GM19351 (cell line): ENCODE measurements at regions not wholly inside any gene's neighbourhood (a gene's known extent, or its start where the extent isn't known, plus 50 kb on each side); places are given as distances from the start of the nearest gene placed in this dataset.

Experiments used
- ATAC-seq: cut with Tn5 transposase; IDR thresholded peaks from one replicate; pipeline ENCODE4 v1.9.1; 2021; ENCODE audit warnings: mild to moderate bottlenecking, moderate library complexity; ENCODE audit not compliant: unreplicated experiment

DNA sequence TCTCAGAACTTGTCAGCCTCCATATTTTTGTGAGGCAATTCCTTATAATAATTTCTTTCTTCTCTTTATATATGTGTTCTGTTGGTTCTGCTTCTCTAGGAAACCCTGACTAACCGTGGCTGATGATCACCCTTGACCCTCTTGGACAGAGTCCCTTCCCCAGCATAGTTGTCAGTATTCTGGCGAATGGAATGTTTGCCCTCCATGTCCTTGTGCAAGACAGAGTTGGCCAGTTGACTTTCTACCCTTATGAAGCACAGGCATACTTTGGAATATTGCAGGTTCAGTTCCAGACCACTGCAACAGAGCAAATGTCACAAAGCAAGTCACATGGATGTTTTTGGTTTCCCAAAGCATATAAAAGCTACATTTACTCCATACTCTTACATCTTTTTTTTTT lies 297.7 kb upstream of the SHH start:
- ATAC-seq: no peak

DNA sequence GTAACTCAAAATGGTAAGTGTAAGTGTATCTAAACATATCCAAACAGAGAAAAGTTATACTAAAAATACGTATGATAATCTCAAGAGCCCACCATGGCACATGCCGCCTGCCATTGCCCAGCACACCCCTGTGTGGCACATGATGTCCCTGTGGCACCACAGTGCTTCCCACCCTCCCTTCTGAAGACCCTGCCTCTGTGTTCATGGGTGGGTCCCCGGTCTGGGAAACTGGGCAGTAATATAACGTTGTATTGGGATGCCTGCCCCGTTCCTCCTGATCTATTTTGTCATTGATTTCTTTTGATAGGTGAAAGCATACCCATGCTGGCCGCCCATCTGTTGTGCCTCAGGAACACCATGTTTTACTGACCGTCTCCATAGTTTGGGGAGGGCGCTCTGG lies 296.8 kb upstream of the SHH start:
- ATAC-seq: no peak

DNA sequence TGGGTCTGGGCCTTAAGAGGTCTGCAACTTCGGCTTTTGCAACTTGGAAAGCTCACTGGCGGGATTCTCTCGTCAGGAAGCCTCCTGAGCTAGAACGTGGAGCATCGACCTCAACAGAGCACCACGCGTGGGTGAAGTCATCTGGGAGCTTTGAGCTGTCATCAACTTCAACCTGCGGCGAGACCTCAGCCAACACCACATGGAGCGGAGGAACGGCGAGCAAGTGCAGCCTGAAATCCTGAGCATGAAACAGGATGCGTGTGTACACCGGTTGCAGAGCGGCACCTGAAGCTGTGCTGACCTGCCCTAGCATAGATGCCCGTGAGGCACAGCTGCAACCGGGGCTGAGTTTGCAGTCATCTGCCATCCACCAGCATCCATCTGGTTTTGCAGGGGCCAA lies 295.7 kb upstream of the SHH start:
- ATAC-seq: no peak

DNA sequence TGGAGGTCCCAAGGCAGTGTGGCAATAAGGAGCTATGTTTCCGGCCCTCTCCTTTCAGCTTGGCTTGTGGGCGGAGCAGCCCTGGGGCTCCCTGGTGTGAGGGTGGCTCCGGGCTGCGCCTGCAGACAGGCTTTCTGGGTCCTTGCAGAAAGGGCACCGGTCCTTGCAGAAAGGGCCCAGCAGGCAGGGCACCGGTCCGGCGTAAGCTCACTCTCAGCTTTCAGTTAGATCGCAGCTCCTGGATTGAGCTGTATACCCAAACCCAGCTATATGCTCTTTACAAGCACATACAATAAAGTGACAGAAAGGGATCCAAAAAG lies 293.8 kb upstream of the SHH start:
- ATAC-seq: no peak

DNA sequence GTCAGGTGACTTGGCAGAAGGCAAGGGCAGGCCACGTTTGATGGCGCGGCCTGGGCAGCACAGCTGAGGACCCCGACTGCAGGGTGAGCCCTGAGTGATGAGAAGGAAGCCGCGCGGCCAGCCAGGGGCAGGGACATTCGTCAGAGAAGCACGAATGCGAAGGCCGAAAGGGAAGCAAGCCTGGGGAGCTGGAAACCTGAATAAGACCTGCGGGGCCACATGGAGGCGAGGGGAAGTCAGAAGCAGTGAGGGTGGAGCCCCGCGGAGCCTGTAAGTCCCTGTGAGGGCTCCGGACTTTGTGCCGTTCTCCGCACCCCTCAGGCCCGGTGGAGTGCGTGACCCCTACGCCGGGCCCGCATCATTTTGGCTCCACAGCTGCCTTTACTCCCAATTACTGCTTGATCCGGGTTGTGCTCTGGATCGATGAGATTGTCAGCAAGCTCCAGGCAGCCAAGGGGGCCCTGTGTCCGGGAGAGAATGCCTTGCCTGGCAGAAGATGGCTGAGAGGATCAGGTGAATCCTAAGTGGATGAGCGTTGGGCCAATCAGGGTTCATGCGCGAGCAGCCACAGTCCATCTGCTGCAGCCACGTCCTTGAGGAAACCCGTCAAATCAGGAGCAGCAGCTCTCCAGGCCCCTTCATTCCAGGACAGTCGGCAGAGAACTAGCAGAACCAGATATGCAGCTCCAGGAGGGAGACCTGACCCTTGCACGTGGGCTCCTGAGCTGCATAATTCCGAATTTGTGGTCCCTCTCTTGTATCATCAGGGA lies 293.3 kb upstream of the SHH start:
- no peak for ATAC-seq

DNA sequence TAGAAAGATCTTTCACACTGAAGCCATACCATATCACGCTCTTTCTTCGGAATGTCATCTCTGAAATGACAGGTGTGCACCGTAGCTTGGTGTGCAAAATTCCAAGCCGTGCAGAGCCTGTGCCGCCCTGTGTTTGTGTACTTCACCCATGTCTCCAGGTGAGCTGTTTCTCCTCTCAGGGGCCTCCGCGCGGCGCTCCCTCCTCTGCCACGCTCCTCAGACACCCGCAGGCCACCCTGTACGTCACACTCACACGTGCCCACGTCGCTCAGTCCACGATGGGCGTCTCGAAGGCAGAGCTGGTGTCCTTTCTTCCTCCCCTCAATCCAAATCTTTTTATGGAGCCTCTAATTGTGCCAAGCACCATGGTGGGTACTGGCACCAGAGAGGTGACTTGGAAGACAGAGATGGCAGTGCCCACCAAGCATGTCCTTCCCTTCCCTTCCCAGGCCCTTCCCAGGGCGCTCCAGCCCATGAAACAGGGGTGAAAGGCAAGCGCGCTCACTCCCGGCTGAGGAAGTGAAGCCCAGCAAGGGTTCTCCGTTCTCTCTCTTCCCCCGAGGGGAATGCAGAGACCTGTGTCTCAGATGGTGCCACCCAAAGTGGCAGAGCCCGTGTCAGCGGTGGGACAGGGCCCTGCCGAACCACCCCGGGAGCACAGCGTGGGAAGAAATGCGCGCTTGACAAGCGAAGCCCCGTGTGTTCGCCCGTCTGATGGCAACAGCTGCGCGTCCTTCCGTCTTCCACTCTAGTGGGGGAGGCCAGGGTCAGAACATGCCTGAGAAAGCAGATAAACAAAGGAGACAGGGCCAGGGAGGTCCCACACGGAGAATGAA lies 292.5 kb upstream of the SHH start:
- ATAC-seq: no peak

DNA sequence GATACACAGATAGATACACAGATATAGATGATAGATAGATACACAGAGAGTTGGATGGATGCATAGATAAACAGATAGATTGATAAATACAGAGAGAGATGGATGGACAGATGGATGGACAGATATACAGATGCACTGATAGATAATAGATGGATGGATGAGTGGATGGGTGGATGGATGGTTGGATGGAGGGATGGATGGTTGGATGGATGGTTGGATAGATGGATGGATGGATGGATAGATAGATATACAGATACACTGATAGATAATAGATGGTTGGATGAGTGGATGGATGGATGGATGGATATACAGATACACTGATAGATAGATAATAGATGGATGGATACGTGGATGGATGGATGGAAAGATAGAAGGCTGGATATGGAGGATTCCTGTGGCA lies 290.0 kb upstream of the SHH start:
- no peak for ATAC-seq

DNA sequence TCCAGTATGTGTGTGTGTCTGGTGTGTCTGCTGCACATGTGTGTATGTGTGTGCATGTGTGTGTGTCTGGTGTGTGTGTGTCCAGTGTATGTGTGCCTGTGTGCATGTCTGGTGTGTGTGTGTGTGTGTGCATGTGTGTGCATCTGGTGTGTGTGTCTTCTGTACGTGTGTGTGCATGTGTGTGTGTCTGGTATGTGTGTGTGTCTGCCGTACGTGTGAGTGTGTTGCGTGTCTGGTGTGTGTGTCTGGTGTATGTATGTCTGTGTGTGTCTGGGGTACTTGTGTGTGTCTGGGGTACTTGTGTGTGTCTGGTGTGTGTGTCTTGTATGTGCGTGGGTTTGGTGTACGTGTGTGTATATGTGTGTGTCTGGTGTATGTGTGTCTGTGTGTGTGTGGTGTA lies 289.1 kb upstream of the SHH start:
- ATAC-seq: no peak

DNA sequence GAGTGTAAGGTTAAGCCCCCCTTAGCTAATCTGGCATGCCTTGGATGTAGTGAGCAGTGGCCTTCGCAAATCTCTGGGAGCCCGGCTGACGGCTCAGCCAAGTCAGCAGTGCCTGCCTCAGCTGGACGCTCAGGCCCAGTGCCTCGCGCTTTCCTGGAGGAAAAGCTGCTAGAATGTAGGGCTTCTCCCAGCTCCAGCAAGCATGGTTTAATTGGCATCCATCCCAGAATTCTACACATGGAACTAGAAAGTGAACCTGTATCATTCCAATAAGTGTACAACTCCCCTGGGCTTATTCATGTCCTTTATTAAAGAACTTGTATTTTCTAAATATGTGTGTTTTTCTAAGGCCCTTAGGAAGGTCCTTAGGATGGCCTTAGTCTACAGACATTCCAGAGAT lies 287.8 kb upstream of the SHH start:
- ATAC-seq: no peak

DNA sequence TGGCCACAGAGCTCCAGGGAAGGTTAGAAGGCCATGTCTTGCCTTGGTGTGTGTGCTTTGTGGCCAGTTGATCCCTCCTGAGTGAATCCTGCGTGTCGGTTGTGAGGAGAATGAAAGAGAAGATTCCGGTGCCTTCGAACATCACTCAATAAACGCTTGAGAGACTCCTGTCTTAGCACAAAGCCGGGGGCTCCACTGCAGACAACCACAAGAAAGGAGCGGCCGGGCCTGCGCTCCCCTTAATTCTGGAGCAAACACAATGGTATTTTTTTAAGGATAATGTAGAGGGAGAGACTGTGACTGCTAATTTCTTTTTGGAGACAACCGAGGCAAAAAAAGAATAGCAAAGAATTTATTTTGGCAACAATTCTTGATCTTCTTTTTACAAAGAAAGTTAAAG lies 286.8 kb upstream of the SHH start:
- no peak for ATAC-seq

DNA sequence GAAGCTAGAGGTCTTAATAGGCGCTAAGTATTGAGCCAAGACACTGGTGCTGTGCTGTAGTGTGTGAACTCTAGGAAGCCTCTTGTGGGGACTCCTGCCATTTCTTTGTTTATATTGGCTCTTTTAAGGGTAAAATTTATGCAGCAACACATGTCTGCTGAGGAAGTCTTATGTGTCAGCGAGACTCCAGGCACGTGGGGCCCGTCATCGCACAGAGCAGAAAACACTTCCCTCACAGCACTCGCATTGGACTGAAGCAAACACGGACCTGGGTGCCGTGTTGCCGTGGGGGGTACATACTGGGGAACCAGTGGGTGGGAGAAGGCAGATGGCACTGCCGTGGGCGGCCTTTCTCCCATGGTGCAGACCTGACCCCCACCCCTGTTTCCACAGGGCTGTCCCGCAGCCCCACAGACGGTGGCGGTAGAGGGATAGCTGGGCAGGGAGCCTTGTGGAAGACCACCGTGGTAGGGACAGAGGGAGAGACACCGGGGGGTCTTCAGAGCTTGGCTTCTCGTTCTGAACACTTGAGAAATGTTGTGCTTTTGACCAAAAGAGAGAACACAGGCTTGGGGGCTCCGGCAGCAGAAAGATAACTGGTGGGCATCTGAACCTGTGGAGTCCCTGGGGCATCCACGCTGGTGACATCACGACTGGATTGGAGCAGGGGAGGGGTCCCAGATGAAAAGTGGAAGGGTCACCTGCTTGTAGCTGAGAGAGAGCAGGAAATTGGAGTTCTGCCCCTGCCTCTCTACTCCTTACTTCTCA lies 284.7 kb upstream of the SHH start:
- no peak for ATAC-seq

DNA sequence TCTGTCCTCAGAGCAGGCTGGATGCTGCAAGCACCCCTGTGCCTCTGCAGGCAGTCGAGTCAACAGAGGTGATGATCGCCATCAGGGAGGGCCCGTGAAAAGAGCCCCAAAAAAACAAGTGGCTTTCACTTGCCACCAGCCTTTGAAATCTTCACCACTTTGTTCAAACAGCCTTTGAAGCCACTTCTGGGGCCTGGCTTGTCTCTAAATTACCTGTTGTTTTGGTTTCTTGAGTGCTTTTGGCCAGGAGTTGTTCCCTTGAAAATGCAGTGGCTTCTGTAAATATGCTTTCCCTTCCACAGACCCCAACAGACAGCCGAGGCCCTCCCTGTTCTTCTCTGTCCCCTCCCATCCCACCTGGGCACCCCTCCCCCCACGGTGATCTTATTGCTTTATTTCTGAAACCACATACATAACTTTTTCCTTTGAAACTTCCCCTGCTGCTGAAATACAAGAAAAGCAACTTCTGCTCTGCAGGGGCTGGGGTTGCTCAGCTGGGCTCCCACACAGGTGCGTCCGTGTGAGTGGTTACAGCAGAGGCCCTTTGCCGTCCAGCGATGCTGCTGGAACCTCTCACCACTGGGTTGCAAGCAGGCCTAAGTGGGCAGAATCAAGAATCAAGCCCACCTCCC lies 283.8 kb upstream of the SHH start:
- no peak for ATAC-seq

DNA sequence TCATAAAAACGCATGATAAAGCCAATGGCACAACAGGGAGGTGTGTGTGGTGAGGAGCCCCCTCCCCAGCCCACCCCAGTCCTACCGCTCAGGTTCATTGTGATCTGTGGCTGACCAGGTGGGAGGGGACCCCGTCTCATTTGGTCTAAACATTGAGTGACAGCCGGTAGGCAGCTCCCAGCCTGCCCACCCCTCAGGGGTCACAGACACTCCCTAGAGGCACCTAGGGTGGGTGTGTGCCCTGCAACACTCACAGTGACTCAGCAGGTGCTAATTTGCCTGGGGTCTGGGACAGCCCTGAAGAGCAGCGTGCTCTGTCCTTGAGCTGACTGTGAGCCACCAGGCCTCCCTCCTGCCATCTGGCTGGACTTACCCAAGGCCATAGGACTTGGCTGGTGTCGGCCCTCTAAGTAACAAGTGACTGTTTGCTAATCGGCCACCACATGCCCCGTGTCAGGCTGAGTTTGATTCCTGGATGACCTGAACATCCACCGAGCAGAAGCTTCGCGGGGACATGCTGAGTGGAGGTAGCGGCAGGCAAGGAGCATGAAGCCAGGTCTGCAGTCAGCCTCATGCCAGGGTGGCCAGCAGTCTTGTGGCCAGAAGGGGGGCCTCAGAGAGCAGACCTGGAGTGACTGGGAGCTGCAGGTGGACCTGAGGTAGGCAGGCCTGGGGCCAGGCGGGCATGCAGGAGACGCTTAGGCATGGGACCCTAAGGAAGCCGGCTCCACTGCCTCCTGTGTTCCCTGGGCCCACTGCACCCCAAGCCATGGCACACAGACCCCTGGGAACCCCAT lies 282.3 kb upstream of the SHH start:
- no peak for ATAC-seq

DNA sequence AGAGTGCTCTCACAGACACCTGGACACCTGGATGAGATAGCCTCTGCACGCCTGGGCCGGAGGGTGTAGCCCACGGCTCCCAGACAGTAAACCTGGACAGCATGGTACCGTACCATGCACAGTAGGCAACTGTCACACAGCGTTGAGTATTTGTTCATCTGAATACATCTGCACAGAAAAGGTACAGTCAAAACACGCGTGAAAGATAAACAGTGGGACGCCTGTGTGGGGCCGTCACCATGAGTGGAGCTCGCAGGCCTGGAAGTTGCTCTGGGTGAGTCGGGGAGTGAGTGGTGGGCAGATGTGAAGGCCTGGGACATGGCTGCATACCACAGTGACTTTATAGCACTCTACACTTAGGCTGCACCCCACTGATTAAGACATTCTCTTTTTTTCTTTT lies 280.0 kb upstream of the SHH start:
- no peak for ATAC-seq

DNA sequence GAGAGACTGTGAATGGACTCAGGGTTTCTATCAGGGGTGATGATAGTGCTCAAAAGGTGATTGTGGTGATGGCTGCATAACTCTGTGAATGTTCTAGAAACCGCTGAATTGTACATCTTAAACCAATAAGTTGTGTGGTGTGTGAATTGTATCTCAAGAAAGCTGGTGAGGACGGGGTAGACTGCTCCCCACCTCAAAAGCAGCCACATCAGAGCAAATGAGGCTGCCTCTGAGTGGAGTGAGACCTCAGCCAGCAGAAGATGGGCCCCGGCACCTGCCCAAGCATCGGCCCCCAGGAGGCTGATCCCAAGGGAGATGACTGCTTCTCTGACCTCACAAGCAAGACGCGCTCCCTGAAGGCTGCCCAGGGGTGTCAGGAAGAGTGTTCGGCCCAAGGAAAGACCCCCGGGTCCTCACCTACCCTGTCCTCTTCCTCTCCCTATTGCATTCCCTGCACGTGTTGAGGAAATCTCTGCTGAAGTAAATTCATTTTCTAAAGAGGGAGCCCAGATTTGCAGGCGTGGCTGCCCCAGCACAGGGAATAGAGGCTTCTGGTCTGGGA lies 279.3 kb upstream of the SHH start:
- no peak for ATAC-seq

DNA sequence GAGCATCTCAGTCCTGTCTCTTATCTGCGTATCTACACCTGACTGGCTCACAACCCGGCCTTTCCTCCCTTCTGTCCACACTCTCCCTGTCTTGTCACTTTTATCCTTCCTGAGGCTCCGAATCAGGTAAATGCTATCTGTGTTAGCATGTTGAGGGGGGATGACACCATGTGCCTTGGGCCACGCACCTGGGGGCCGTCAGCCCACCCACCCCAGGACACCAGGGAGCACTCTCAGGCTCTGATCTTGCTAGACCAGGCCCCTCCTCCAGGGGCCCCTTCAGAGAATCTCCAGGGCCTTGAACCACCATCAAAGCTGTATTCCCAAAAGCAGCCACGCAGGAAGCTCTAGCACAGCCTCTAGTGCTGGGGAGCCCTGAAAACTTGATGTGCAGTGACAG lies 278.7 kb upstream of the SHH start:
- ATAC-seq: no peak

DNA sequence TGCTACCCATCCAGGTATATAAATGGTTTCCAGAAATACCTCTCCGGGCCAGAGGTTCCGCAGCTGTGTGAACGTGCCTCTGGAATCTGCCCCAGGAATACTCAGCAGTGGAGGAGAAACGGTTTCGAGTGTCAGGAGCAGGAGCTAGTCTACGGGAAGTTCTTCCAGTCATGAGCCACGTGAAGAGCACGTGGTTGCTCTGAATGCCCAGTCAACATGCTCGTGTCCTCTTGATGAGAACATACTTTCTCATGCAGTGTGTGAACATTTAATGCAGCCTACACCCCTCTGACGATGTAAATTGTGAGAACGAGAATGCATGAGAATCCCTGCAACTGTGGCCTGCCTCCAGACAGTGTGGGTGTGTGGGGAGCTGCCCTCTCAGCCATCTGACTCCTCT lies 277.0 kb upstream of the SHH start:
- ATAC-seq: no peak

DNA sequence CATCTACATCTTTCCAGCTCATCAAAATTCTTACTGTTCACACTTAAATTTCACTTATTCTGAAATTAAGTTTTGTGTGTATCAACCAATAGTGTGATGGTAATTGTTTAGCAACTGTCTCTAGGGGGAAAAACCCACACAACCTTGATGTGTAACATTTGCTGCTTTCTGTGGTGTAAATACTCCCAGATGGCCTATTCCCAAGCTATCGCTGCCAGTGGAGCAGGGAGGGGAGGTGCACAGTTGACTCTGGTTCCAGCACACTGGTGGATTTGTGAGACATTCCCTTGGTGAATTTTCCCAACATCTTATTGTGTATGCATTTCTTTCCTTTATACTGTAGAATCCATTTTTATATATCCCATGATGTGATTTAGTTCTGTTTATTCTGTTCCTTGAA lies 275.9 kb upstream of the SHH start:
- no peak for ATAC-seq

DNA sequence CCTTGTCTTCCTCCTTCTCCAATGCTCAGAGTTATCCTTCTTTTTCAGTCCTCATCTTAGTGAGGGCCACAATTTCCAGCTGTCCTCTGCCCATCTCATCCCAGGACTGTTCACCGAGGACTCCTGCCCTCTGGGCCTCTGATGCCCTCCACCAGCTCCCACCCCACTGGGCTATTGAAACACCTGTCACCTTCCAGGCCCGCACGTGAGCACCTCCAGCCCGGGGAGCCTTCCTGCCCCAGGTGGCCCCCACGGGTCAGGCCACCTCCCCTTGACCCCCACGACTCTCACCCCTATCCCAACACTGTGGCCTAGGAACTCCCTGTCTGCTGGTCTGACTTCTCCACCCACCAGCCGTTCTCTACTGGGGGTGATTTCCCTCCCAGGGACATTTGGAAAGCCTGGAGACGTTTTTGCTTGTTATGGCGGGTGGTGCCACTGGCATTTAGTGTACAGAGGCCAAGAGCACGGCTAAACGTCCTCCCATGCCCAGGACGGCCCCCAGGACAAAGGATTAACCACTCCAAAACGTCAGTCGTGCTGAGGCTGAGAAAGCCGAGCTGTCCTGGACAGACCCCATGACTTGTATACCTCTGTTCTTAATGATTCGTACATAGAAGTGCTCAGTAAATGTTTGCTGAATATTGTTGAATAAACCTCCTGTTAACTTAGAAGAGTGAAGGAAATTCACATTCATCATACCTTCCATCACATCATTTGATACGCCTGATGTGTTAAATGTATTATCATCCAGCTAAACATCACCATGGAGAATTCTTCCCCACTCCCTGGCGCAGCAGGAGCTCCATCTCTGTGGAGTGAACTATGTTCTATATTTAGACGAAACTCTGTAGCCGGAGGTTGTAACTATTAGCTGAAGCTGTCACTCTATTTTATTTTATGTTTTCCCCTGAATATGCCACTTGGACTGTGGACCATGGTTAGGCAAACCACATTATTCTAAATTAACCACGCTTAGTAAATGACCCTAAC lies 270.1 kb upstream of the SHH start:
- no peak for ATAC-seq
